Hepatocyte (in vitro differentiated cells): ENCODE measurements at regions not wholly inside any gene's neighbourhood (a gene's known extent, or its start where the extent isn't known, plus 50 kb on each side); places are given as distances from the start of the nearest gene placed in this dataset.

ENCODE experiments used
- CTCF ChIP-seq: fragments of 200-600 bp; sonication (generic); IDR thresholded peaks from 2 replicates; pipeline ENCODE4 v1.5.1; 2016; ENCODE audit warnings: antibody characterized with exemption, mild to moderate bottlenecking; ENCODE audit not compliant: poor library complexity
- EZH2 ChIP-seq: fragments of 200-600 bp; sonication (generic); IDR thresholded peaks from 2 replicates; pipeline ENCODE4 v1.6.1; 2016; ENCODE audit warnings: antibody characterized with exemption, mild to moderate bottlenecking, borderline replicate concordance
- EZH2phosphoT487 ChIP-seq: fragments of 200-600 bp; sonication (generic); IDR thresholded peaks from one replicate; pipeline ENCODE4 v1.6.1; 2018; ENCODE audit warnings: antibody characterized with exemption, mild to moderate bottlenecking, low read depth, moderate library complexity; ENCODE audit not compliant: unreplicated experiment, severe bottlenecking

GRCh38 chr9:78669591-78669990 lies 372.7 kb downstream of the PSAT1 start:
- TF ChIP-seq CTCF: no peak
- TF ChIP-seq EZH2: no peak
- no peak for TF ChIP-seq EZH2phosphoT487
